ENCODE measurements at regions not wholly inside any gene's neighbourhood (a gene's known extent, or its start where the extent isn't known, plus 50 kb on each side); places are given as distances from the start of the nearest gene placed in this dataset.

GRCh38 chr16:64292161-64292560 is 829.7 kb downstream of the CDH11 start:
- TF ChIP-seq CTCF (conservative IDR thresholded peaks at IDR 0.05) (no peak), ZFX (IDR thresholded peaks at IDR 0.05) (no peak)
- H3K27ac ChIP-seq = no peak overlapping the region

- no peak overlapping the region for H3K27ac ChIP-seq
Measured at GRCh38 chr16:64290461-64290860, 831.4 kb downstream of the CDH11 start.

GRCh38 chr16:64287655-64288528 is 834.0 kb downstream of the CDH11 start:
- no peak for TF ChIP-seq ZFX (IDR thresholded peaks at IDR 0.05)
- no peak overlapping the region for H3K27ac ChIP-seq

More at GRCh38 chr16:64290461-64290860, 831.4 kb downstream of the CDH11 start:
- no peak for TF ChIP-seq ZFX (IDR thresholded peaks at IDR 0.05)
- no peak for TF ChIP-seq CTCF (conservative IDR thresholded peaks at IDR 0.05)

GRCh38 chr16:64282181-64282580 is 839.7 kb downstream of the CDH11 start:
- no peak overlapping the region for H3K27ac ChIP-seq
- TF ChIP-seq ZFX (IDR thresholded peaks at IDR 0.05) (no peak), CTCF (conservative IDR thresholded peaks at IDR 0.05) (no peak)

GRCh38 chr16:64280317-64280716 is 841.5 kb downstream of the CDH11 start:
- TF ChIP-seq ZFX (IDR thresholded peaks at IDR 0.05) (no peak), CTCF (conservative IDR thresholded peaks at IDR 0.05) (no peak)
- no peak overlapping the region for H3K27ac ChIP-seq

GRCh38 chr16:64278196-64278595 is 843.7 kb downstream of the CDH11 start:
- TF ChIP-seq CTCF (conservative IDR thresholded peaks at IDR 0.05) (no peak), ZFX (IDR thresholded peaks at IDR 0.05) (no peak)
- no peak overlapping the region for H3K27ac ChIP-seq

GRCh38 chr16:64276646-64277045 is 845.2 kb downstream of the CDH11 start:
- no peak overlapping the region for H3K27ac ChIP-seq
- no peak for TF ChIP-seq CTCF (conservative IDR thresholded peaks at IDR 0.05)
- no peak for TF ChIP-seq ZFX (IDR thresholded peaks at IDR 0.05)

- TF ChIP-seq CTCF (conservative IDR thresholded peaks at IDR 0.05) = no peak
- no peak for TF ChIP-seq ZFX (IDR thresholded peaks at IDR 0.05)
- H3K27ac ChIP-seq = no peak overlapping the region
Measured at GRCh38 chr16:64272028-64272427, 849.8 kb downstream of the CDH11 start.

Data from C4-2B (cell line).